HepG2 (cell line): ENCODE measurements at regions not wholly inside any gene's neighbourhood (a gene's known extent, or its start where the extent isn't known, plus 50 kb on each side); places are given as distances from the start of the nearest gene placed in this dataset.

ENCODE experiments used
- ATAC-seq: fragments of 200-7000 bp; cut with Tn5 transposase; 3 replicates; pipeline ENCODE4 v1.9.1; 2020; ENCODE audit warnings: mild to moderate bottlenecking, moderate library complexity
- BruUV-seq: library from RNA; stranded (reverse); fragments of 400-500 nt; replicated peaks from 2 replicates; lab custom pipeline; 2021; lab: Mats Ljungman, UMichigan
- CTCF ChIA-PET: fragments of 300-600 bp; formaldehyde crosslinking; extraction: SDS; loops from one replicate; lab custom pipeline; 2021; ENCODE audit warnings: low total read pairs, inconsistent platforms, low intra/inter-chr PET ratio; lab: Yijun Ruan, JAX
- POLR2A ChIA-PET: fragments of 350-600 bp; sonication (Branson Sonifier 250); formaldehyde crosslinking; loops from one replicate; lab custom pipeline; 2020; ENCODE audit warnings: antibody characterized with exemption, inconsistent platforms; lab: Yijun Ruan, JAX
- DNase-seq: peaks from one replicate; pipeline ENCODE4 v3.0.0-alpha.2; 2015; ENCODE audit warnings: low spot score
- FAIRE-seq: peaks from 3 replicates; lab custom pipeline; 2011; peaks lifted over from hg19 to GRCh38; lab: Jason Lieb, UNC
- H2AFZ ChIP-seq: one replicate; pipeline ENCODE4 v1.6.1; 2011; ENCODE audit warnings: low read length, inconsistent platforms
- H3K27ac ChIP-seq: fragments of 300-600 bp; 3 replicates; pipeline ENCODE4 v1.8.0; 2011; ENCODE audit warnings: mixed run types, mild to moderate bottlenecking, mixed read lengths, low read length, inconsistent platforms; ENCODE audit not compliant: insufficient read depth; ENCODE audit errors: extremely low read length
- H3K27me3 ChIP-seq, 2 experiments: fragments of 200-600 bp in 1 of 2; 2 replicates in 1 of 2; 3 replicates in 1 of 2; pipeline versions ENCODE4 v1.6.0 to v1.8.0; 2011; ENCODE audit warnings: low read length in 2 of 2, mild to moderate bottlenecking in 2 of 2, moderate library complexity in 2 of 2, inconsistent platforms in 1 of 2; ENCODE audit not compliant: insufficient read depth in 2 of 2, control insufficient read depth in 1 of 2
- H3K36me3 ChIP-seq, 2 experiments: fragments of 200-600 bp in 1 of 2; replicated peaks in 1 of 2; 2 replicates in 1 of 2; 3 replicates in 1 of 2; pipeline versions ENCODE4 v1.5.1 to v1.8.0; 2011; ENCODE audit warnings: low read length in 2 of 2, inconsistent platforms in 1 of 2; ENCODE audit not compliant: insufficient read depth in 2 of 2, control insufficient read depth in 1 of 2
- H3K4me1 ChIP-seq: 2 replicates; pipeline ENCODE4 v1.5.1; 2012; ENCODE audit warnings: low read length, inconsistent platforms; ENCODE audit not compliant: insufficient read depth
- H3K4me2 ChIP-seq: 2 replicates; pipeline ENCODE4 v1.6.0; 2011; ENCODE audit warnings: low read depth, low read length, inconsistent platforms
- H3K4me3 ChIP-seq, 3 experiments: fragments of 200-600 bp in 1 of 3; sonication (generic), shearing (Covaris generic) in 1 of 3; replicated peaks in 1 of 3; 2 replicates each; pipeline ENCODE4 v1.5.1; 2011 to 2016; ENCODE audit warnings: low read length in 3 of 3, inconsistent platforms in 2 of 3, low read depth in 2 of 3, mild to moderate bottlenecking in 2 of 3, control low read depth in 1 of 3, mixed read lengths in 1 of 3; ENCODE audit not compliant: insufficient read depth in 1 of 3
- H3K79me2 ChIP-seq: one replicate; pipeline ENCODE4 v1.6.1; 2011; ENCODE audit warnings: low read length, inconsistent platforms; ENCODE audit not compliant: insufficient read depth
- H3K9ac ChIP-seq: 2 replicates; pipeline ENCODE4 v1.6.0; 2011; ENCODE audit warnings: mild to moderate bottlenecking, low read depth, low read length, inconsistent platforms; ENCODE audit not compliant: insufficient read depth
- H3K9me3 ChIP-seq: 2 replicates; pipeline ENCODE4 v1.5.1; 2012; ENCODE audit warnings: mild to moderate bottlenecking, low read length
- H4K20me1 ChIP-seq: 2 replicates; pipeline ENCODE4 v1.6.0; 2011; ENCODE audit warnings: inconsistent platforms, mild to moderate bottlenecking, low read length, moderate library complexity; ENCODE audit not compliant: insufficient read depth
- CBX5 ChIP-seq: sonication (generic); formaldehyde crosslinking; IDR thresholded peaks from 2 replicates; pipeline ENCODE4 v1.4.0; 2020; ENCODE audit warnings: missing genetic modification reagents, borderline replicate concordance
- HOMEZ ChIP-seq: IDR thresholded peaks from 2 replicates; pipeline ENCODE4 v1.6.1; 2016; ENCODE audit warnings: low read depth
- JUNB ChIP-seq: sonication (generic); formaldehyde crosslinking; IDR thresholded peaks from 2 replicates; pipeline ENCODE4 v1.8.0; 2022; ENCODE audit warnings: missing genetic modification reagents, mild to moderate bottlenecking, borderline replicate concordance
- MED13 ChIP-seq: sonication (generic); formaldehyde crosslinking; IDR thresholded peaks from 2 replicates; pipeline ENCODE4 v1.5.0; 2020; ENCODE audit warnings: missing genetic modification reagents
- MED8 ChIP-seq: sonication (generic); formaldehyde crosslinking; IDR thresholded peaks from 2 replicates; pipeline ENCODE4 v1.8.1; 2023; ENCODE audit warnings: mild to moderate bottlenecking, missing genetic modification reagents; ENCODE audit not compliant: insufficient replicate concordance
- MTF1 ChIP-seq: sonication (generic); formaldehyde crosslinking; IDR thresholded peaks from 2 replicates; pipeline ENCODE4 v1.5.0; 2020; ENCODE audit warnings: missing genetic modification reagents
- NFIC ChIP-seq: IDR thresholded peaks from 2 replicates; pipeline ENCODE4 v1.6.1; 2012; ENCODE audit warnings: mild to moderate bottlenecking, low read length, inconsistent platforms
- PAXIP1 ChIP-seq: sonication (generic); formaldehyde crosslinking; conservative IDR thresholded peaks from 2 replicates; pipeline ENCODE4 v1.4.0; 2020; ENCODE audit warnings: mild to moderate bottlenecking, missing genetic modification reagents, moderate library complexity
- PHF5A ChIP-seq: IDR thresholded peaks from one replicate; pipeline ENCODE4 v1.6.1; 2018; ENCODE audit warnings: low read depth, missing genetic modification reagents; ENCODE audit not compliant: unreplicated experiment
- PPARG ChIP-seq: conservative IDR thresholded peaks from 2 replicates; pipeline ENCODE4 v1.6.1; 2016; ENCODE audit warnings: missing biosample characterization, missing genetic modification reagents
- SAP130 ChIP-seq: IDR thresholded peaks from 2 replicates; pipeline ENCODE4 v1.6.1; 2016; ENCODE audit warnings: low read depth
- TEF ChIP-seq: sonication (generic); formaldehyde crosslinking; IDR thresholded peaks from 2 replicates; pipeline ENCODE4 v1.5.0; 2020; ENCODE audit warnings: missing genetic modification reagents
- THAP11 ChIP-seq: IDR thresholded peaks from 2 replicates; pipeline ENCODE4 v1.6.1; 2016; ENCODE audit warnings: missing biosample characterization, missing genetic modification reagents
- U2AF1 ChIP-seq: fragments of 200-400 bp; formaldehyde crosslinking; optimal IDR thresholded peaks from 2 replicates; pipeline ENCODE3; 2017; ENCODE audit warnings: mild to moderate bottlenecking, low read depth, low read length
- ZNF205 ChIP-seq: IDR thresholded peaks from 2 replicates; pipeline ENCODE4 v1.6.1; 2018; ENCODE audit warnings: missing biosample characterization, missing genetic modification reagents
- ZNF224 ChIP-seq: sonication (generic); formaldehyde crosslinking; IDR thresholded peaks from 2 replicates; pipeline ENCODE4 v1.5.0; 2020; ENCODE audit warnings: mild to moderate bottlenecking, missing genetic modification reagents
- ZNF451 ChIP-seq: sonication (generic); formaldehyde crosslinking; IDR thresholded peaks from 2 replicates; pipeline ENCODE4 v1.5.0; 2020; ENCODE audit warnings: mild to moderate bottlenecking, missing genetic modification reagents
- ZNF557 ChIP-seq: sonication (generic); formaldehyde crosslinking; IDR thresholded peaks from 2 replicates; pipeline ENCODE4 v1.4.0; 2020; ENCODE audit warnings: missing genetic modification reagents
- ZNF567 ChIP-seq: sonication (generic); formaldehyde crosslinking; IDR thresholded peaks from 2 replicates; pipeline ENCODE4 v1.8.1; 2023; ENCODE audit warnings: mild to moderate bottlenecking, missing genetic modification reagents, borderline replicate concordance
- ZNF652 ChIP-seq: IDR thresholded peaks from 2 replicates; pipeline ENCODE4 v1.6.1; 2016; ENCODE audit warnings: low read depth, borderline replicate concordance
- ZNF674 ChIP-seq: sonication (generic); formaldehyde crosslinking; IDR thresholded peaks from 2 replicates; pipeline ENCODE4 v1.5.0; 2020; ENCODE audit warnings: low read depth, mild to moderate bottlenecking, missing genetic modification reagents
- ZNF839 ChIP-seq: sonication (generic); formaldehyde crosslinking; IDR thresholded peaks from 2 replicates; pipeline ENCODE4 v1.4.0; 2020; ENCODE audit warnings: missing genetic modification reagents, mild to moderate bottlenecking, borderline replicate concordance
- WGBS: methylation state at CpG from one replicate; pipeline ENCODE4 v1.1.6; 2017; ENCODE audit warnings: low lambda C conversion rate; 5-methylcytosine and 5-hydroxymethylcytosine counted together
- in situ Hi-C: cut with HindIII; loops from 2 replicates; pipeline ENCODE4 v1.10.0; 2017; ENCODE audit warnings: low pct_unique_long_range_greater_than_20kb; ENCODE audit not compliant: extremely low pct_ligation_motif_present
- intact Hi-C: fragments of 100-400 bp; cut with micrococcal nuclease; formaldehyde crosslinking; loops from one replicate; pipeline ENCODE4 v1.10.0; 2022; ENCODE audit not compliant: unreplicated experiment

GRCh38 chr3:164498917-164499316 lies 579.4 kb downstream of the SI start (continued):
- TF ChIP-seq TEF (CRISPR knock-in tag) = 0 out of 2 replicates have a peak, but pooled peaks have one; percentile 29
- no peak for TF ChIP-seq ZNF674 (CRISPR knock-in tag)
- no peak for TF ChIP-seq MED8
- no peak for TF ChIP-seq PHF5A (CRISPR knock-in tag)
- TF ChIP-seq PAXIP1 (CRISPR knock-in tag) = peak; percentile 83
- TF ChIP-seq ZNF224 (CRISPR knock-in tag) = no peak
- no peak for TF ChIP-seq U2AF1
- TF ChIP-seq SAP130 (CRISPR knock-in tag) = 0 out of 2 replicates have a peak, but pooled peaks have one; percentile 20
- TF ChIP-seq ZNF451 (CRISPR knock-in tag) = no peak
- TF ChIP-seq PPARG = peak; percentile 98
- TF ChIP-seq MTF1 (CRISPR knock-in tag) = no peak

GRCh38 chr3:164488893-164489292 lies 589.4 kb downstream of the SI start:
- Histone ChIP-seq H3K4me2 (no peak overlapping the region), H3K9me3 (no peaks in the 10 kb centered on the region), H3K4me1 (no peaks in the 10 kb centered on the region), H3K27ac (no peak overlapping the region), H3K4me3 (no peak overlapping the region), H3K27me3 (no peaks in the 10 kb centered on the region), H3K79me2 (no peaks in the 10 kb centered on the region), H2AFZ (no peak overlapping the region), H4K20me1 (no peaks in the 10 kb centered on the region), H3K36me3 (no peaks in the 10 kb centered on the region), H3K9ac (no peak overlapping the region)
- no peak for FAIRE-seq
- ChIA-PET POLR2A (no interaction called here), CTCF (no interaction called here)
- intact Hi-C loops = no loop called here
- no peak for ATAC-seq
- in situ Hi-C loops = no loop called here
- 28% methylated on average over 2 of the region's 2 CpGs for WGBS
- BruUV-seq = no TSS peak
- no peak for DNase-seq
- TF ChIP-seq ZNF557 (CRISPR knock-in tag) (no peak), MED13 (no peak), NFIC (no peak), CBX5 (no peak), ZNF205 (CRISPR knock-in tag) (no peak), THAP11 (CRISPR knock-in tag) (no peak), ZNF652 (CRISPR knock-in tag) (no peak), HOMEZ (CRISPR knock-in tag) (no peak), ZNF839 (no peak), ZNF567 (CRISPR knock-in tag) (no peak), JUNB (no peak)
